GM12892 (cell line): ENCODE measurements at regions not wholly inside any gene's neighbourhood (a gene's known extent, or its start where the extent isn't known, plus 50 kb on each side); places are given as distances from the start of the nearest gene placed in this dataset.

Experiments
- POLR2A ChIP-seq: IDR thresholded peaks from 2 replicates; pipeline ENCODE4 v1.6.1; 2011; ENCODE audit warnings: low read depth, low read length, control low read depth
- POLR2AphosphoS5 ChIP-seq: IDR thresholded peaks from 2 replicates; pipeline ENCODE4 v1.6.1; 2011; ENCODE audit warnings: low read depth, low read length, control low read depth
- TAF1 ChIP-seq: IDR thresholded peaks from 2 replicates; pipeline ENCODE4 v1.6.1; 2011; ENCODE audit warnings: low read depth, mild to moderate bottlenecking, control low read depth, low read length, borderline replicate concordance

- TF ChIP-seq POLR2AphosphoS5: no peak
- no peak for TF ChIP-seq POLR2A
- no peak for TF ChIP-seq TAF1
These were observed 129.3 kb upstream of the CTAGE1 start for GRCh38 chr18:22546905-22547570.
